ENCODE measurements at regions not wholly inside any gene's neighbourhood (a gene's known extent, or its start where the extent isn't known, plus 50 kb on each side); places are given as distances from the start of the nearest gene placed in this dataset.

- H3K27ac Mint-ChIP-seq = no peak overlapping the region
- WGBS (ENCODE audit: insufficient coverage) = 81% methylated on average over 9 of the region's 9 CpGs
- H3K4me1 ChIP-seq (ENCODE audit: control insufficient read depth in 1 of 2, extremely low read depth in 1 of 2, insufficient read depth in 2 of 2, low read length in 2 of 2) = no peaks in the 10 kb centered on the region
- no peak overlapping the region for H3K4me3 ChIP-seq (ENCODE audit: control insufficient read depth in 1 of 2, extremely low read depth in 1 of 2, low read length in 1 of 2)
- H3K4me3 Mint-ChIP-seq = no peak overlapping the region
- ATAC-seq (replicated peaks in 1 of 4) = no peak
- peaks cover 0 to 13% of the 10 kb centered on the region in 2 experiments for H3K27me3 ChIP-seq (replicated peaks in 1 of 2; ENCODE audit: control insufficient read depth in 2 of 2, extremely low read depth in 1 of 2, insufficient read depth in 2 of 2, low read length in 1 of 2)
- POLR2A ChIA-PET = no interaction called here
- no peaks in the 10 kb centered on the region for H3K36me3 ChIP-seq (ENCODE audit: control insufficient read depth in 2 of 2, extremely low read depth in 1 of 2, insufficient read depth in 1 of 2, low read length in 1 of 2)
- no peaks in the 10 kb centered on the region for H3K4me1 Mint-ChIP-seq
- H3K27me3 Mint-ChIP-seq = peaks cover 12 to 14% of the 10 kb centered on the region in 2 donors
- H3K36me3 Mint-ChIP-seq = no peaks in the 10 kb centered on the region
- peaks cover 0 to 7% (median 2%) of the 10 kb centered on the region in 3 donors for H3K9me3 Mint-ChIP-seq
- CTCF ChIA-PET = no interaction called here
- no peak for DNase-seq
- no peak overlapping the region for H3K27ac ChIP-seq (ENCODE audit: low read length)
- no peaks in the 10 kb centered on the region for H3K9me3 ChIP-seq
Measured at GRCh38 chr16:86918637-86919036, 340.3 kb downstream of the FOXL1 start.

- CTCF ChIA-PET = no interaction called here
- Histone ChIP-seq H3K36me3 (ENCODE audit: control insufficient read depth in 2 of 2, extremely low read depth in 1 of 2, insufficient read depth in 1 of 2, low read length in 1 of 2) (no peaks in the 10 kb centered on the region), H3K27ac (ENCODE audit: low read length) (no peak overlapping the region), H3K27me3 (replicated peaks in 1 of 2; ENCODE audit: control insufficient read depth in 2 of 2, extremely low read depth in 1 of 2, insufficient read depth in 2 of 2, low read length in 1 of 2) (peaks cover 0 to 15% of the 10 kb centered on the region in 2 experiments), H3K4me3 (ENCODE audit: control insufficient read depth in 1 of 2, extremely low read depth in 1 of 2, low read length in 1 of 2) (no peak overlapping the region), H3K9me3 (no peaks in the 10 kb centered on the region), H3K4me1 (ENCODE audit: control insufficient read depth in 1 of 2, extremely low read depth in 1 of 2, insufficient read depth in 2 of 2, low read length in 2 of 2) (no peaks in the 10 kb centered on the region)
- Mint-ChIP-seq H3K36me3 (no peaks in the 10 kb centered on the region), H3K27ac (no peak overlapping the region), H3K4me3 (no peak overlapping the region), H3K4me1 (no peaks in the 10 kb centered on the region), H3K9me3 (peaks cover 0 to 7% (median 2%) of the 10 kb centered on the region in 3 donors), H3K27me3 (peaks cover 12 to 17% of the 10 kb centered on the region in 2 donors)
- DNase-seq (no peak), ATAC-seq (replicated peaks in 1 of 4) (no peak)
- POLR2A ChIA-PET = no interaction called here
- WGBS (ENCODE audit: insufficient coverage) = 87% methylated on average over 9 of the region's 12 CpGs
Measured at GRCh38 chr16:86919078-86919477, 340.7 kb downstream of the FOXL1 start.

DNA sequence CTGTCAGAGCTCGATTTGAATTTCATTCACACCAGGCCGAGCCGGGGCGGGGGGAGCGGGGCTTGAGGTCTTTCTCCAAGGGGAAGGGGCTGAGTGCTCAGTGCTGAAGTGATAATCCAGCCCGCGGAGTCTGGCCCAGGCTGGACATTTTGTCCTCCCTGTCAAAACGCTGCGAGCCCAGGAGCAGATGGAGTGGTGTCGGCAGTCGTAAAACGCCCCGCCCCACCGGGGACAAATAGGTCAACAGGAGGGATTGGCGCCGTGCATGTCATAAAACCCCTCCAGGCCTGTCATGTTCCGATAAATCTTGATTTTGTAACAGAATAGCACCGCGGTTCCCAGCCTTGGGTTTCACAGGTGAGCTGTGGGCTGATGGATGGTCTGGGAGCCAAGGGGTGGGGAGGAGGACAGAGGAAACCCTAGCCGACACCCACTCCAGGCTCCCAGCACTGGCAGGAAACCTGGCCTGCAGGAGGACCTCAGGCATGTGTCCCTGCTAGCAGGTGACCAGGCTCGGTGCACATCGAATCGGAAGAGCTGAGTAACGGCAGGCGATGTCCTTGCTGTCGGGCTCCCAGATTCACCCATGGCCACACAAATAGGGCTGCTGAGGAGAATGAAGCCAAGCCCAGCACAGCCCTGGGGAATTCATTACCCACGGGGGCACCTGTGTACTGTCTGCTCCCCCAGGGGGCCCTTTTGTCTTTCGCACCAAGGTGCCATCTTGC lies 341.4 kb downstream of the FOXL1 start:
- CTCF ChIA-PET = no interaction called here

GRCh38 chr16:86921289-86921688 lies 342.9 kb downstream of the FOXL1 start:
- CTCF ChIA-PET = no interaction called here
- H3K27me3 Mint-ChIP-seq = peaks cover 29 to 37% of the 10 kb centered on the region in 2 donors
- POLR2A ChIA-PET = no interaction called here
- H3K27ac ChIP-seq (ENCODE audit: low read length) = no peak overlapping the region
- peaks cover 0 to 37% of the 10 kb centered on the region in 2 experiments for H3K27me3 ChIP-seq (replicated peaks in 1 of 2; ENCODE audit: control insufficient read depth in 2 of 2, extremely low read depth in 1 of 2, insufficient read depth in 2 of 2, low read length in 1 of 2)
- no peaks in the 10 kb centered on the region for H3K4me1 ChIP-seq (ENCODE audit: control insufficient read depth in 1 of 2, extremely low read depth in 1 of 2, insufficient read depth in 2 of 2, low read length in 2 of 2)
- no peaks in the 10 kb centered on the region for H3K9me3 ChIP-seq
- H3K36me3 Mint-ChIP-seq = no peaks in the 10 kb centered on the region
- H3K9me3 Mint-ChIP-seq = peaks cover 0 to 7% (median 2%) of the 10 kb centered on the region in 3 donors
- 93% methylated on average over 3 of the region's 4 CpGs for WGBS (ENCODE audit: insufficient coverage)
- ATAC-seq (replicated peaks in 1 of 4) (no peak), DNase-seq (no peak)
- no peak overlapping the region for H3K27ac Mint-ChIP-seq
- H3K4me3 Mint-ChIP-seq = no peak overlapping the region
- H3K36me3 ChIP-seq (ENCODE audit: control insufficient read depth in 2 of 2, extremely low read depth in 1 of 2, insufficient read depth in 1 of 2, low read length in 1 of 2) = no peaks in the 10 kb centered on the region
- no peak overlapping the region for H3K4me3 ChIP-seq (ENCODE audit: control insufficient read depth in 1 of 2, extremely low read depth in 1 of 2, low read length in 1 of 2)
- H3K4me1 Mint-ChIP-seq = no peaks in the 10 kb centered on the region

More for the DNA sequence above, 341.4 kb downstream of the FOXL1 start:
- H3K27me3 ChIP-seq (replicated peaks in 1 of 2; ENCODE audit: control insufficient read depth in 2 of 2, extremely low read depth in 1 of 2, insufficient read depth in 2 of 2, low read length in 1 of 2) = peaks cover 0 to 22% of the 10 kb centered on the region in 2 experiments
- no peaks in the 10 kb centered on the region for H3K36me3 ChIP-seq (ENCODE audit: control insufficient read depth in 2 of 2, extremely low read depth in 1 of 2, insufficient read depth in 1 of 2, low read length in 1 of 2)
- Mint-ChIP-seq H3K4me3 (no peak overlapping the region), H3K9me3 (peaks cover 0 to 7% (median 2%) of the 10 kb centered on the region in 3 donors), H3K4me1 (no peaks in the 10 kb centered on the region), H3K36me3 (no peaks in the 10 kb centered on the region), H3K27me3 (peaks cover 16 to 23% of the 10 kb centered on the region in 2 donors), H3K27ac (no peak overlapping the region)
- POLR2A ChIA-PET = no interaction called here
- H3K9me3 ChIP-seq = no peaks in the 10 kb centered on the region
- no peaks in the 10 kb centered on the region for H3K4me1 ChIP-seq (ENCODE audit: control insufficient read depth in 1 of 2, extremely low read depth in 1 of 2, insufficient read depth in 2 of 2, low read length in 2 of 2)
- H3K4me3 ChIP-seq (ENCODE audit: control insufficient read depth in 1 of 2, extremely low read depth in 1 of 2, low read length in 1 of 2) = no peak overlapping the region
- WGBS (ENCODE audit: insufficient coverage) = 69% methylated on average over 26 of the region's 28 CpGs
- no peak overlapping the region for H3K27ac ChIP-seq (ENCODE audit: low read length)
- ATAC-seq (replicated peaks in 1 of 4) (no peak), DNase-seq (no peak)

GRCh38 chr16:86922311-86922710 lies 344.0 kb downstream of the FOXL1 start:
- WGBS (ENCODE audit: insufficient coverage) = 0% methylated on average over 5 of the region's 7 CpGs
- no peaks in the 10 kb centered on the region for H3K9me3 ChIP-seq
- ChIA-PET POLR2A (no interaction called here), CTCF (no interaction called here)
- Mint-ChIP-seq H3K27me3 (peaks cover 25 to 44% of the 10 kb centered on the region in 2 donors), H3K4me1 (no peaks in the 10 kb centered on the region), H3K27ac (no peak overlapping the region), H3K9me3 (peaks cover 0 to 7% (median 2%) of the 10 kb centered on the region in 3 donors), H3K4me3 (no peak overlapping the region), H3K36me3 (no peaks in the 10 kb centered on the region)
- no peak for DNase-seq
- H3K36me3 ChIP-seq (ENCODE audit: control insufficient read depth in 2 of 2, extremely low read depth in 1 of 2, insufficient read depth in 1 of 2, low read length in 1 of 2) = no peaks in the 10 kb centered on the region
- no peaks in the 10 kb centered on the region for H3K4me1 ChIP-seq (ENCODE audit: control insufficient read depth in 1 of 2, extremely low read depth in 1 of 2, insufficient read depth in 2 of 2, low read length in 2 of 2)
- H3K27me3 ChIP-seq (replicated peaks in 1 of 2; ENCODE audit: control insufficient read depth in 2 of 2, extremely low read depth in 1 of 2, insufficient read depth in 2 of 2, low read length in 1 of 2) = peaks cover under 1 to 44% of the 10 kb centered on the region in 2 experiments
- H3K4me3 ChIP-seq (ENCODE audit: control insufficient read depth in 1 of 2, extremely low read depth in 1 of 2, low read length in 1 of 2) = no peak overlapping the region
- no peak overlapping the region for H3K27ac ChIP-seq (ENCODE audit: low read length)
- ATAC-seq (replicated peaks in 1 of 4) = no peak

DNA sequence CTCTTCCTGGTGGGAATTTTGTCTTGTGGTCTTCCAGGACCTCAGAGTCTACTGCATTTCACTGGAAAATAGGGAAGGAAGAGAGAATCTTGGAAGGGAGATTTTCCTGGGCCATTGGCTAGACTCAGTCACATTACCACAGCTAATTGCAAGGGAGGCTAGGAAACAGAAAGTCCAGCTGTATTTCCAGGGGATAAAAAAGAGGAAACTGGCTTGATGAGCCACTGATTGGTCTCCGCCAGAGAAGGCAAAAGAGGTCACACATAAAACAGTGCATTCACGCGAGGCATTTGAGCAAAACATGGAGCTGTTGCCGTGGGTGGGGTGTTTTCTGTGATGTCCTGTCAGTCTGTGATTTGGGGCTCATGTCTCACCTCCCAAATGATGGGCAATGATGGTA lies 345.3 kb downstream of the FOXL1 start:
- ChIA-PET POLR2A (no interaction called here), CTCF (no interaction called here)
- Histone ChIP-seq H3K9me3 (no peaks in the 10 kb centered on the region), H3K4me3 (ENCODE audit: control insufficient read depth in 1 of 2, extremely low read depth in 1 of 2, low read length in 1 of 2) (no peak overlapping the region), H3K27me3 (replicated peaks in 1 of 2; ENCODE audit: control insufficient read depth in 2 of 2, extremely low read depth in 1 of 2, insufficient read depth in 2 of 2, low read length in 1 of 2) (peaks cover 5 to 49% of the 10 kb centered on the region in 2 experiments), H3K4me1 (ENCODE audit: control insufficient read depth in 1 of 2, extremely low read depth in 1 of 2, insufficient read depth in 2 of 2, low read length in 2 of 2) (no peaks in the 10 kb centered on the region), H3K27ac (ENCODE audit: low read length) (no peak overlapping the region), H3K36me3 (ENCODE audit: control insufficient read depth in 2 of 2, extremely low read depth in 1 of 2, insufficient read depth in 1 of 2, low read length in 1 of 2) (no peaks in the 10 kb centered on the region)
- Mint-ChIP-seq H3K36me3 (no peaks in the 10 kb centered on the region), H3K4me3 (no peak overlapping the region), H3K27ac (no peak overlapping the region), H3K27me3 (peaks cover 37 to 55% of the 10 kb centered on the region in 2 donors), H3K4me1 (no peaks in the 10 kb centered on the region), H3K9me3 (peaks cover 0 to 7% (median 2%) of the 10 kb centered on the region in 3 donors)
- DNase-seq (no peak), ATAC-seq (replicated peaks in 1 of 4) (no peak)
- WGBS (ENCODE audit: insufficient coverage) = 100% methylated on average over 1 of the region's 4 CpGs

All from T-cell (primary cell).